Activated naive CD8-positive, alpha-beta T cell treated with anti-CD3 and anti-CD28 coated beads, Interleukin-2, amount 50 U/mL, for 24 hours (primary cell): ENCODE measurements at regions not wholly inside any gene's neighbourhood (a gene's known extent, or its start where the extent isn't known, plus 50 kb on each side); places are given as distances from the start of the nearest gene placed in this dataset.
A peak's percentile ranks its signal among the peaks of the same experiment; 100 is the strongest.
"Not testable (repeated sequence)": the region's sequence is repeated elsewhere in the genome, so short reads cannot be mapped to it uniquely, and the experiment has no call there.

Source experiments
- ATAC-seq: fragments of 150-1000 bp; cut with Tn5 transposase; one replicate; pipeline ENCODE4 v1.10.0; 2021
- DNase-seq: peaks from one replicate; pipeline ENCODE4 v3.0.0; 2021
- H3K27ac Mint-ChIP-seq: one replicate; pipeline ENCODE4 v1.8.0; 2021; ENCODE audit warnings: mild to moderate bottlenecking, mixed read lengths
- H3K27me3 Mint-ChIP-seq: one replicate; pipeline ENCODE4 v1.8.0; 2021; ENCODE audit warnings: mixed read lengths
- H3K36me3 Mint-ChIP-seq: one replicate; pipeline ENCODE4 v1.8.0; 2021; ENCODE audit warnings: low read depth, mixed read lengths
- H3K4me1 Mint-ChIP-seq: one replicate; pipeline ENCODE4 v1.8.0; 2021; ENCODE audit warnings: mixed read lengths
- H3K4me3 Mint-ChIP-seq: one replicate; pipeline ENCODE4 v1.8.0; 2021; ENCODE audit warnings: mild to moderate bottlenecking, moderate library complexity, mixed read lengths
- H3K9me3 Mint-ChIP-seq: one replicate; pipeline ENCODE4 v1.8.0; 2021; ENCODE audit warnings: mixed read lengths

DNA sequence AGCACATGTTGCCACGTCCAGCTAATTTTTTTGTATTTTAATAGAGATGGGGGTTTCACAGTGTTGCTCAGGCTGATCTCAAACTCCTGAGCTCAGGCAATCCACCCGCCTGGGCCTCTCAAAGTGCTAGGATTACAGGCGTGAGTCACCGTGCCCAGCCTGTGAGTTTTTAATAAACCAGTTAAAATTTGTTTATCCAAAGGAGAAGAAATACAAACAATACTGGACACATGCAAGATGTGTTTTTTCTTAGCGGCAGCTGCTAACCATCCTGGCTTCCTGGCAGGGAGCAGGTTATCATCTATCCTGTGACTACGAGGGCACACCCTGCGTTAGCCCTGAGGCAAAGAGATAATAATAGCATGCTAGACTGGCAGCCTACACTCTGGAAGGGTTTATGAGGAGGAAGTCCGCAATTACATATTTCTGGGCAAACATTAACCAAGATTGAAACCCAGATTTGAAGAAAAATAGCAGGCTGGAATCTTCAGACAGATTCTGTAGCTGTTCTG, 191.4 kb downstream of the SPRY1 start:
- ATAC-seq, result no peak
- H3K27ac Mint-ChIP-seq, result no peak overlapping the region

DNA sequence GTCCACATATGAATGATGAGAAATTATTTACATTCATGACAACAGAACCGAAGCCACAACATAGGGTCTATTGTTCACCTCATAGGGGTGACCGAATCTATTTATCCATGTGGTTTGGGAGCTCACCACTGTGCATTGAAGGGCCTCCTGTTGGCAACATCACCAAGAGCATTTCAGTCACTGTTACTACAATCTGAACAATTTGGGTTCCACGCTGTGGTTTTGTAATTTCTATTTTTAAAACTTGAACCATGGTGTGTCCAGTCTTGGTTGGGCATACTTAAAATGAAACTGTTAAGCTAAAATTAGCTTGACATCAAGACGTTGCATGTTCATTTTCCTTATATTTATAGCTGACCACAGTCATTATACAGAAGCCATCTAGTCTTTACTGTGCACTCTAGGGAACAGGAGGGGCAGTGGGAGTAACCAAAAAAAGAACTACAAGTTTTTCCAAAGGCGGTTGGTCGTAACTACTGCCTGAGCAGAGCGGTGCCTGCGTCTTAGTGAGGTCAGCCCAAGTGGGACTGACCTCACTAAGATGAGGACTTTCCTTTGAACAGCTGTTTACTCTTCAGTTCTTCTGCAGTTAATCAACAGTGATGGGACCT, 192.1 kb downstream of the SPRY1 start:
- Mint-ChIP-seq H3K27me3 (no peaks in the 10 kb centered on the region), H3K4me1 (peaks cover 10% of the 10 kb centered on the region), H3K4me3 (no peak overlapping the region), H3K27ac (no peak overlapping the region), H3K36me3 (no peaks in the 10 kb centered on the region), H3K9me3 (no peaks in the 10 kb centered on the region)
- ATAC-seq (peak; percentile 46), DNase-seq (no peak)

More for the DNA sequence above, 191.4 kb downstream of the SPRY1 start:
- Mint-ChIP-seq H3K27me3 (no peaks in the 10 kb centered on the region), H3K9me3 (no peaks in the 10 kb centered on the region), H3K36me3 (no peaks in the 10 kb centered on the region), H3K4me3 (no peak overlapping the region), H3K4me1 (peaks cover 10% of the 10 kb centered on the region)
- DNase-seq, result no peak

DNA sequence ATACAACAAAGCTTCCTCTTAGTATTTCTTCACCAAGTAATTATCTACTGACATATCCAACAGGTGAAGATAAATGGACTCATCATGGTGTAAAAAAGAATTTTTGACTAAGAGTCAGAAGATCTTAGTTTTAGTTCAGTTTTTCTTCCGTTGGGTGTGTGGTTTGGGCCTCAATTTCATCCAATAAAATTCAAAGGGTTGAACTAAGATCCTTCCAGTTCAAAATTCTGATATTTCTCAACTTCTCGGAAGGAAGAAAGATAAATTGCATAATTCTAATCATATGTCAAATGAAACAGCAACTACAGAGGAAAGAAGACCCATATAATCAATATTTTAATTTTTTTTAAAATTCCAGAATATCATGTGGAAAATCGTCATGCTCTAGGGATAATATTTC, 192.7 kb downstream of the SPRY1 start:
- Mint-ChIP-seq H3K9me3 (no peaks in the 10 kb centered on the region), H3K36me3 (no peaks in the 10 kb centered on the region), H3K4me1 (peaks cover 10% of the 10 kb centered on the region), H3K27ac (no peak overlapping the region), H3K4me3 (no peak overlapping the region), H3K27me3 (no peaks in the 10 kb centered on the region)
- DNase-seq (no peak), ATAC-seq (no peak)

DNA sequence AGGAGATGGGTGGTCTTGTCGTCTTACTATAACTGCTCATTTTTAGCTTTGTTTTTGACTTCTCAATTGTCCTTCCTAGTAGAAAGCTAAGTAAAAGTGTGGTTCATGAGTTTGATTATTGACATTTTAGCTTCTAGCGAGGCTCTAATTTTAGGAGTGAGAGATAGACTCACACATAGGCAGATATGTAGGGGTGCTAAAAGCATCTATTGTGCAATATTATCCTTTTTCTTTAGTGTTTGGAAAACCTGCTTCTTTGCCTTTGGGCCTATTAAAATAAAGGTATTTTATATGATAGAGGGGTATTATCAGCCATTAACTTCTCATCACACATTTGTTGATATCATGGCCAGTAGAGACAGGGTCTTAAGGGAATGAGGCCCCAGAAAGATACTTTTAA, 195.3 kb downstream of the SPRY1 start:
- H3K4me3 Mint-ChIP-seq, result no peak overlapping the region

DNA sequence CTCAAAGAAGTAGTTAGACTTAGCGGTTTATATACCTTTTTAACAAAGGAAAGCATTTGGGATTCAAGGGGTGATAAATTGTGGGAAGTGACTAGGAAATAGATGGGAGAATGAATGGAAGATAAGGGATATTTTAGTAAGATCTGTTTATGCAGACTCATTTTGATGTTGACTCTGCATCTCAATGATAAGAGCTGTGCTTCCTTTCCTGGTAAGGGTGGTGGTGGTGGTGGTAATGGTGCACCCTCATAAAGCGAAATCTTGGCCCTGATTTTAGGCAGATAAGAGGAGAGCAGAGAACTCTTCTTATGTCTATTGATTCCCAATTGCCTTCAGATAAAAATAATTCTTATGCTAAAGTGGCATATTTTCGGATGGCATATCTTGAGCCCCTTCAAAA, 197.1 kb downstream of the SPRY1 start:
- H3K4me1 Mint-ChIP-seq, result peaks cover 8% of the 10 kb centered on the region
- no peaks in the 10 kb centered on the region for H3K36me3 Mint-ChIP-seq

More for the DNA sequence above, 195.3 kb downstream of the SPRY1 start:
- H3K27ac Mint-ChIP-seq, result no peak overlapping the region
- no peaks in the 10 kb centered on the region for H3K36me3 Mint-ChIP-seq
- no peak for ATAC-seq
- no peaks in the 10 kb centered on the region for H3K9me3 Mint-ChIP-seq
- no peak for DNase-seq
- peaks cover 10% of the 10 kb centered on the region for H3K4me1 Mint-ChIP-seq
- no peaks in the 10 kb centered on the region for H3K27me3 Mint-ChIP-seq

DNA sequence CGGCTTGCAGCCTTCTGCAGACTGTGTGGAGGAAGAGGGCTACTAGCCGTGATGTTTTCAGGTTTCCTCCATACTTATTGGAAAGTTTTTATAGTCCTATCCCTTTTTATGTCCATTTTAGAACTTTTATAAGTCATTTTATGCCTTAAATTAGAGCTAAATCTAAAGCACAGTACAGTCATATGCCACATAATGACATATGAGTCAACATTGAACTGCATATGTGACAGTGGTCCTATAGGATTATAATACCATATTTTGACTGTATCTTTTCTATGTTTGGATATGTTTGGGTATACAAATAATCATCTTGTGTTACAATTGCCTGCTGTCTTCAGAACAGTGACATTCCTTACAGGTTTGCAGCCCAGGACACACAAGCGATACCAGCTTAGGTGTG, 200.2 kb downstream of the SPRY1 start:
- DNase-seq (no peak), ATAC-seq (peak; percentile 57)
- Mint-ChIP-seq H3K27me3 (no peaks in the 10 kb centered on the region), H3K36me3 (no peaks in the 10 kb centered on the region), H3K4me3 (no peak overlapping the region), H3K4me1 (peaks cover 27% of the 10 kb centered on the region), H3K9me3 (no peaks in the 10 kb centered on the region), H3K27ac (no peak overlapping the region)

More for the DNA sequence above, 197.1 kb downstream of the SPRY1 start:
- H3K27ac Mint-ChIP-seq, result no peak overlapping the region
- no peak overlapping the region for H3K4me3 Mint-ChIP-seq
- H3K9me3 Mint-ChIP-seq, result no peaks in the 10 kb centered on the region
- no peaks in the 10 kb centered on the region for H3K27me3 Mint-ChIP-seq
- DNase-seq, result no peak
- no peak for ATAC-seq

DNA sequence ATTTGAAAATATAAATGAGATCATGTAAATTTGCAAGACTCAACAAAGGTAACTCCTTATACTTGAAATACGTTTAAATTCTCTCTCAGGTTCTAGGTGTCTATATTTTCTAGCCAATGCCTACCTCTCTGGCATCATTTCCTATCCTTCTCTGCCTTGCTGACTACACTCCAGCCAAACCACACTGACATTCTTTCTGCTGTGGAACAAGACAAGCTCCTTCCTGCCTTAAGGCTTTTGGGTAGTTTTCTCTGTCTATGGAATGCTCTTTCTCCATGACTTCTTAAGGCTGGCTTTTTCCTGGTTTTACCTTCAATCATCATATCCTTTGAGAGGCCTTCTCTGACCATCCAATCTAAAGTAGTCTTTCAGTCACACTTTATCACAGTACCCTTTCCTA, 201.0 kb downstream of the SPRY1 start:
- Mint-ChIP-seq H3K4me3 (no peak overlapping the region), H3K27ac (no peak overlapping the region), H3K4me1 (peaks cover 35% of the 10 kb centered on the region), H3K36me3 (no peaks in the 10 kb centered on the region), H3K27me3 (no peaks in the 10 kb centered on the region), H3K9me3 (no peaks in the 10 kb centered on the region)
- DNase-seq (no peak), ATAC-seq (no peak)

DNA sequence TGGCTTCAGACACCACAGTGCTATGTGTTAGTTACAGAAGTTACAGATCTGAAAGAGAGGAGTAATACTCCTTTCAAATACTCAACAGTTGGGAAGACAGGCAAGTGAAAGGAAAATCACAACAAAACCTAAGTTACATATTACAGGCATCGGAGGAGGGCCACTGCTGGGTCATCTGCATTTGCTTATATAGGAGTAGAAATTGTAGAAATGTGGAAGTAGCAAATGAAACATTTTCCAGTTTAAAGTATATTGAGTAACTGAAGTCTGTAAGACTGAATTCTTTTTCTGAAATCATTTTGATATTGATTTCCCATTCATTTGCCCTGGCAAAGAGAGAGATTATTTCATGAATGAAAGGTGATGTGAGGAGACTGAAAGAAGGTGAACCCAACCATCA, 201.7 kb downstream of the SPRY1 start:
- Mint-ChIP-seq H3K27me3 (no peaks in the 10 kb centered on the region), H3K36me3 (no peaks in the 10 kb centered on the region), H3K4me1 (peaks cover 39% of the 10 kb centered on the region), H3K4me3 (no peak overlapping the region), H3K27ac (no peak overlapping the region), H3K9me3 (no peaks in the 10 kb centered on the region)
- ATAC-seq (no peak), DNase-seq (no peak)

DNA sequence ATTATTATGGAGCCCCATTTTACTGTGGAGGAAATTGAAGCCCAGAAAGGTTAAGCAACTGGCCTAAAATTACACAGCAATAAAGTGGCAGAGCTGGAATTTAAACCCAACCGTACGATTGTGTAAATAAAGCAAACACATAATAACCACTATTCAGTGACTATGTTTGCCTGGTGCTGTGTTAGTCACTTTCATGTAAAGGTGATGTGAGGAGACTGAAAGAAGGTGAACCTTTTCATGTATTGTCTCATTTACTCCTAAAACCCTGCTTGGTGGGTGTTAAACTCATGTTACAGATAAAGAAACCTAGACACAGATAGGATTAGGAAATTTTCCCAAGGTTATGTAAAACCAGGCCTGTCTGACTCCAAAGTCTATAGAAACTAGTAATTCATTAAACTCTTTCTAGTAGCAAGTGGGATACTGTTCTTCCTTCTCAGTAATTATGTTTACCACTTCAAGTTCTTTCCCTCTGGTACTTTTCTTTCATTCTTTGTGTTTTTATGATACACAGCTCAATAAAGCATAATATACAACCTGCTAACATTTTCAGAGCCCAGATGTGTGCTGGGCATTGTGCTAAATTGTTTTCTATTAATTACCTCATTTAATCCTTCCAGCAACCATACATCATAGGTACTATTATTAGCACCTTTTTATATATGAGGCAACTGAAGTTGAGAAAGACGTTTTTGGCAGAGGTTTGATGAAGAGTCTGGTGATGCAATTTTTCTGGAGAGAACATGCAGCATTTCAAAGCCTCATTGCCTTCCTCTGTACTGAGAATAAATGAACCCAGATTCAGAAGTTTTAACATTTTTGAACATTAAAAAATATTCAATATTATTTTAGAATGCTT, 202.7 kb downstream of the SPRY1 start:
- Mint-ChIP-seq H3K27me3 (no peaks in the 10 kb centered on the region), H3K36me3 (no peaks in the 10 kb centered on the region), H3K4me1 (peaks cover 41% of the 10 kb centered on the region), H3K4me3 (no peak overlapping the region), H3K27ac (peak overlapping the region; percentile 79), H3K9me3 (no peaks in the 10 kb centered on the region)
- DNase-seq (no peak), ATAC-seq (no peak)

DNA sequence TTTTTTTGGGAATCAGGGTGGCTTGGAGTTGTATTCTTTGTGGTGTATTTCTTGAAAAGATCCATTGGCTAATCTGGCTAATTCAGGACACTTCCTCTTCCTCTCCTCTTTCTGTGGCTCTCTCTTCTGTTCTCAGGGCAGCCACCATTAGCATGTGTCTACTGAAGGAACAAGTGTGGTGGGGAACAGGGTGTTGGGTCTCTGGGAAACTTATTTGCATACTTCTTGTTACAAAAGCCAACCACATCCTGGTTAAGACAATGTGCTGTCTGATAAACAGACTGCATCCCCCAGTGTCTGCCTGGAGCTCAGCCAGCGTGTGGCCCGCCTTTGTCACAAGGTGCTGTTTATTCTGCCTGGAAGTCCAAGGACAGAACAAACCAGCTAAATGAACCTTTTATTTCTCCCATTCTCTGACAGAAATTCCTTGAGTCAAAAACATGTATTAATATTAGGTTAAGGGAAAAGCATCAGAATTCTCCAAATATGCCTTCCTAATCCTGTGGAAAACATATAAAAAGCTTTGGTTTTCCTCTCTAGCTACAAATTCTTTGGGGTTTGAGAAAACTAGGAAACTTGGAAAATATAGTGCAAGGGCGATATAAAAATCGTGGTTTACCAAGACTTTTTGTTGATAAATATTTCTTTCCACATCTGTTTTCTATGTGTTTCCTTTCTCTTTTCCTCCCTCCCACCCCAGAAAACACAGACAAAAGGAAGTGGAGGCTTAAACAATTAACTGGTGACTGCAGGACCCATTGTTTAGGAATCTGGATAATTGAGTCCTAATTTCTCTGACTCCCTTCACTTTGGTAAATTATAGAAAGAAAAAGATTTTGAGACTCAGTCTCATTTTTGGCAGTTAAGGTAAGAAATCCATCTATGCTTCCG, 203.6 kb downstream of the SPRY1 start:
- DNase-seq (peak; percentile 51), ATAC-seq (peak; percentile 87)
- no peaks in the 10 kb centered on the region for H3K36me3 Mint-ChIP-seq
- peak overlapping the region; percentile 79 for H3K27ac Mint-ChIP-seq
- no peaks in the 10 kb centered on the region for H3K9me3 Mint-ChIP-seq
- H3K4me1 Mint-ChIP-seq, result peaks cover 41% of the 10 kb centered on the region
- H3K27me3 Mint-ChIP-seq, result no peaks in the 10 kb centered on the region
- peak overlapping the region; percentile 16 for H3K4me3 Mint-ChIP-seq

DNA sequence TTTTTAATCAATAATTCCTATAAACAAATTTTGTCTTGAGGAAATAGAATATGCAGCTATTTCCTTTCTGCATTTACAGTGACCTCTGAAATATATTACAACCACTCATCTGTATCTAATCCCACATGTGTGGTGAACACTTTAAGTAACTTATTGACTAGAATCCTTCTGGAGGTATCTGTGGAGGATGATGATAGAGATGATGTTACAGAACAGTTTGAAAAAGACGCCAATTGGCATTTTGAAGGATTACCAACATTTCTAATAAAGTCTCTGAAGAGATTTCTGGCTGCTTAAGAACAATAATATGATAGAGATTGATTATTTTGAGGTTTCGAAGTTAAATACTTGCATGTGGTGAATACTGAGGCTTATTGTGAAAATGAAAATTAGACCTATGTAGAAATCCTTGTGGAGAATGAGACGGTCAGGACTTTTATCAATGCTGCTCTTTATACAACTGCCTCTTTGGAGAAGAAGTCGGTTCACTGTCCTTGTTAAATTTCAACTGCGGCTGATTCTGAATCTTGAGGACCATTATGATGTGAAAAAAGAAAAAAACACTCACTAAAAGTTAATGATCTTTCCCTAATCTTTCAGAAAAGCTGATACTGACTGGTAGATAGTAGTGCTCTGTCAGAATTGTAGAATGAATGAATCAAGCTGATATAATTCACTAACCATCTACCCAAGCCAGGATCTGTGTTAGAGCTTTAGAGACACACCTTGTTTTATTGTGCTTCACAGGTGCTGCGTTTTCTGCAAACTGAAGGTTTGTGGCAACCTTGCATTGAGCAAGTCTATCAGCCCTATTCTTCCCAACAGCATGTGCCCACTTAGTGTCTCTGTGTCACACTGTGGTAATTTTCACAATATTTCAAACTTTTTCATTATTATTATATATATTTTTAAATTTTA, 204.7 kb downstream of the SPRY1 start:
- ATAC-seq, result no peak
- Mint-ChIP-seq H3K27me3 (no peaks in the 10 kb centered on the region), H3K4me3 (no peak overlapping the region), H3K9me3 (no peaks in the 10 kb centered on the region), H3K4me1 (peaks cover 43% of the 10 kb centered on the region), H3K36me3 (no peaks in the 10 kb centered on the region), H3K27ac (peak overlapping the region; percentile 41)
- DNase-seq, result no peak

DNA sequence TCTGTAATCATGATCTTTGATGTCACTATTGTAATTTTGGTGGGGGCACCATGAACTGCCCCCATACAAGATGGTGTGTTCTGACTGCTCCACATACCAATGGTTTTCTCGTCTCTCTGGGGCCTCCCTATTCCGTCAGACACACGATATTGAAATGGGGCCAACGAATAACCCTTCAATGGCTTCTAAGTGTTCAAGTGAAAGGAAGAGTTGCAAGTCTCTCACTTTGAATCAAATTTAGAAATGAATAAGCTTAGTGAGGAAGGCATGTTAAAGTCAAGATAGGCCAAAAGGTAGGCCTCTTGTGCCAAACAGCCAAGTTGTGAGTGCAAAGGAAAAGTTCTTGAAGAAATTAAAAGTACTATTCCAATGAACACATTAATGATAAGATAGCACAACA, 205.4 kb downstream of the SPRY1 start:
- ATAC-seq (no peak), DNase-seq (no peak)
- no peaks in the 10 kb centered on the region for H3K9me3 Mint-ChIP-seq
- H3K36me3 Mint-ChIP-seq, result no peaks in the 10 kb centered on the region
- H3K4me3 Mint-ChIP-seq, result no peak overlapping the region
- no peaks in the 10 kb centered on the region for H3K27me3 Mint-ChIP-seq
- no peak overlapping the region for H3K27ac Mint-ChIP-seq
- H3K4me1 Mint-ChIP-seq, result peaks cover 50% of the 10 kb centered on the region

DNA sequence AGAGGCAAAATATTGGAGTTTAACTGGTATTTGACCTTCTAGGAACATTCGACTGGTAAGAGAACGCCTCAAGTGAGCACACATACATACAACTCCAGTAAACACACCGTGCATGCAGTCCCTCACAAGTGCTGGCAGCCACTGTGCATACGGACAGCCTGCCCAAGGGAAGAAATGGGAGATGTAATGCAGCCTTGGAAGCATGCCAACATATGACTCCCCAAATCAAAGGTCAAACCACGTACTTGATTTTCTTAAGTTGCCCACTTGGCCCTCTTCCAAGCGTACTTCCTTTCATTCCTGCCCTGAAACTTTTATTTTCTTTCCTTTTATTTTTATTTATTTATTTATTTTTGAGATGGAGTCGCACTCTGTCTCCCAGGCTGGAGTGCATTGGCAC, 206.6 kb downstream of the SPRY1 start:
- no peaks in the 10 kb centered on the region for H3K36me3 Mint-ChIP-seq
- no peaks in the 10 kb centered on the region for H3K27me3 Mint-ChIP-seq
- no peak overlapping the region for H3K4me3 Mint-ChIP-seq
- no peaks in the 10 kb centered on the region for H3K9me3 Mint-ChIP-seq
- H3K4me1 Mint-ChIP-seq, result peaks cover 58% of the 10 kb centered on the region
- ATAC-seq (no peak), DNase-seq (no peak)
- no peak overlapping the region for H3K27ac Mint-ChIP-seq

DNA sequence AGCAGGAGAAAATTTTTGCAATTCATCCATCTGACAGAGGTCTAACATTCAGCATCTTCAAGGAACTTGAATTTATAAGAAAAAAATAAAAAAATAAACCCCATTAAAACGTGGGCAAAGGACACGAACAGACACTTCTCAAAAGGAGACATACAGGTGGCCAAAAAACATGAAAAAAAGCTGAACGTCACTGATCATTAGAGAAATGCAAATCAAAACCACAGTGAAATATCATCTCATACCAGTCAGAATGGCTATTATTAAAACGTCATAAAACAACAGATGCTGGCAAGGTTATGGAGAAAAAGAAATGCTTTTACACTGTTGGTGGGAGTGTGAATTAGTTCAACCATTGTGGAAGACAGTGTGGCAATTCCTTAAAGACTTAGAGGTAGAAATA, 209.2 kb downstream of the SPRY1 start:
- H3K27ac Mint-ChIP-seq, H3K9me3 Mint-ChIP-seq, DNase-seq, H3K36me3 Mint-ChIP-seq, H3K27me3 Mint-ChIP-seq, ATAC-seq, H3K4me3 Mint-ChIP-seq: not testable (repeated sequence)
- H3K4me1 Mint-ChIP-seq, result peaks cover 38% of the 10 kb centered on the region
